ENCODE measurements at regions not wholly inside any gene's neighbourhood (a gene's known extent, or its start where the extent isn't known, plus 50 kb on each side); places are given as distances from the start of the nearest gene placed in this dataset.
A peak's percentile ranks its signal among the peaks of the same experiment; 100 is the strongest.

DNA sequence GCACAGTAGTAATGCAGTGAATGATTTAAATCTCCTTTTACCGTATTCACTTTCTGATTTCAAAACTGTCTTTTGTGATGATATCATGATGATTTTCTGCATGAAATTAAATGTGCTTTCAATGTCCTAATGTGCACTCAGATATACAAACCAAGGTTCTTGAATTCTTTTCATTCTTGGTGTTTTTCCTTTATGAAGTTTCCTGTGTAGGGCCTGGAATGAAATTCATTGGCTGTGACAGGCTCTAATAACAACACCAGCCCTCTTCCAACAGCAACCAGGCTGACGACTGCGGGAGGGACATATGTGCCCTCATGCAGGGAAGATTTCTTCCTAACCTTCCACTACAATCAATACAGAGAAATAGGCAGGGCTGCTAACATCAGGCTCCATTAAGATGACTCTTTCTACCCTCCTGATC, 1052.0 kb downstream of the DIAPH3 start:
- H3K79me2 ChIP-seq (ENCODE audit: insufficient read depth, low read length) = no peaks in the 10 kb centered on the region
- no peak overlapping the region for H2AFZ ChIP-seq (ENCODE audit: low read length)
- no peak for ATAC-seq
- FAIRE-seq = no peak
- H3K36me3 ChIP-seq (replicated peaks in 1 of 2; ENCODE audit: control insufficient read depth in 1 of 2, insufficient read depth in 2 of 2, low read length in 2 of 2) = no peaks in the 10 kb centered on the region
- TF ChIP-seq EHMT2 (IDR thresholded peaks at IDR 0.05; ENCODE audit: borderline replicate concordance, low read depth, low read length) = no peak
- no peak for TF ChIP-seq ZNF577 (CRISPR knock-in tag; IDR thresholded peaks at IDR 0.05; ENCODE audit: borderline replicate concordance, low read depth)
- H3K4me3 ChIP-seq (replicated peaks in 1 of 3; ENCODE audit: insufficient read depth in 1 of 3, low read depth in 2 of 3, low read length in 3 of 3) = no peak overlapping the region
- no peak overlapping the region for H3K9ac ChIP-seq (ENCODE audit: insufficient read depth, low read depth, low read length)
- POLR2A ChIA-PET = no interaction called here
- WGBS (ENCODE audit: low lambda C conversion rate) = 0% methylated on average over 3 of the region's 3 CpGs
- H3K9me3 ChIP-seq (ENCODE audit: low read length) = peaks cover 4% of the 10 kb centered on the region
- BruUV-seq (replicated peaks) = no TSS peak
- H4K20me1 ChIP-seq (ENCODE audit: insufficient read depth, low read length) = no peaks in the 10 kb centered on the region
- no peak overlapping the region for H3K4me2 ChIP-seq (ENCODE audit: low read depth, low read length)
- H3K27me3 ChIP-seq (ENCODE audit: control insufficient read depth in 1 of 2, insufficient read depth in 2 of 2, low read length in 2 of 2) = no peaks in the 10 kb centered on the region
- no peak overlapping the region for H3K27ac ChIP-seq (ENCODE audit: extremely low read length, insufficient read depth, low read length)
- DNase-seq (ENCODE audit: low spot score) = no peak
- intact Hi-C loops (cut with micrococcal nuclease; ENCODE audit: unreplicated experiment) = no loop called here
- in situ Hi-C loops (cut with HindIII; ENCODE audit: extremely low pct_ligation_motif_present, low pct_unique_long_range_greater_than_20kb) = no loop called here
- no peaks in the 10 kb centered on the region for H3K4me1 ChIP-seq (ENCODE audit: insufficient read depth, low read length)
- CTCF ChIA-PET (ENCODE audit: low intra/inter-chr PET ratio, low total read pairs) = no interaction called here

GRCh38 chr13:59112221-59112718, 1051.5 kb downstream of the DIAPH3 start:
- Histone ChIP-seq H3K4me2 (ENCODE audit: low read depth, low read length) (no peak overlapping the region), H3K36me3 (replicated peaks in 1 of 2; ENCODE audit: control insufficient read depth in 1 of 2, insufficient read depth in 2 of 2, low read length in 2 of 2) (no peaks in the 10 kb centered on the region), H3K27ac (ENCODE audit: extremely low read length, insufficient read depth, low read length) (no peak overlapping the region), H3K27me3 (ENCODE audit: control insufficient read depth in 1 of 2, insufficient read depth in 2 of 2, low read length in 2 of 2) (no peaks in the 10 kb centered on the region), H3K9me3 (ENCODE audit: low read length) (peaks cover under 1% of the 10 kb centered on the region; the same call in 1 of the 2 replicates), H2AFZ (ENCODE audit: low read length) (no peak overlapping the region), H4K20me1 (ENCODE audit: insufficient read depth, low read length) (no peaks in the 10 kb centered on the region), H3K4me1 (ENCODE audit: insufficient read depth, low read length) (no peaks in the 10 kb centered on the region), H3K9ac (ENCODE audit: insufficient read depth, low read depth, low read length) (no peak overlapping the region), H3K4me3 (replicated peaks in 1 of 3; ENCODE audit: insufficient read depth in 1 of 3, low read depth in 2 of 3, low read length in 3 of 3) (no peak overlapping the region), H3K79me2 (ENCODE audit: insufficient read depth, low read length) (no peaks in the 10 kb centered on the region)
- no peak for FAIRE-seq
- POLR2A ChIA-PET = no interaction called here
- no peak for DNase-seq (ENCODE audit: low spot score)
- no peak for ATAC-seq
- TF ChIP-seq CREB1 (IDR thresholded peaks at IDR 0.05) = peak; percentile 57
- TF ChIP-seq CREB1 (CRISPR knock-in tag; IDR thresholded peaks at IDR 0.05) = no peak
- no peak for TF ChIP-seq AHDC1 (CRISPR knock-in tag; IDR thresholded peaks at IDR 0.05; ENCODE audit: borderline replicate concordance)
- 24% methylated on average over 5 of the region's 6 CpGs for WGBS (ENCODE audit: low lambda C conversion rate)
- intact Hi-C loops (cut with micrococcal nuclease; ENCODE audit: unreplicated experiment) (no loop called here), in situ Hi-C loops (cut with HindIII; ENCODE audit: extremely low pct_ligation_motif_present, low pct_unique_long_range_greater_than_20kb) (no loop called here)
- CTCF ChIA-PET (ENCODE audit: low intra/inter-chr PET ratio, low total read pairs) = no interaction called here
- no TSS peak for BruUV-seq (replicated peaks)

Measured in HepG2 (cell line).